KOPT-K1 (cell line): ENCODE measurements at regions not wholly inside any gene's neighbourhood (a gene's known extent, or its start where the extent isn't known, plus 50 kb on each side); places are given as distances from the start of the nearest gene placed in this dataset.
"Not testable (repeated sequence)": the region's sequence is repeated elsewhere in the genome, so short reads cannot be mapped to it uniquely, and the experiment has no call there.

ENCODE experiments used
- H3K27ac ChIP-seq: fragments of 200-600 bp; sonication (generic); 2 replicates; pipeline ENCODE4 v1.5.1; 2016; ENCODE audit warnings: antibody characterized with exemption, mild to moderate bottlenecking, low read depth, low read length; ENCODE audit not compliant: poor library complexity, severe bottlenecking
- H3K36me3 ChIP-seq: fragments of 200-600 bp; sonication (generic); 2 replicates; pipeline ENCODE4 v1.5.1; 2017; ENCODE audit warnings: antibody characterized with exemption, mild to moderate bottlenecking, low read length, moderate library complexity; ENCODE audit not compliant: insufficient read depth
- H3K9me3 ChIP-seq: fragments of 200-600 bp; sonication (generic); 2 replicates; pipeline ENCODE4 v1.5.1; 2017; ENCODE audit warnings: antibody characterized with exemption, low read length, mild to moderate bottlenecking; ENCODE audit not compliant: insufficient read depth, poor library complexity, severe bottlenecking

DNA sequence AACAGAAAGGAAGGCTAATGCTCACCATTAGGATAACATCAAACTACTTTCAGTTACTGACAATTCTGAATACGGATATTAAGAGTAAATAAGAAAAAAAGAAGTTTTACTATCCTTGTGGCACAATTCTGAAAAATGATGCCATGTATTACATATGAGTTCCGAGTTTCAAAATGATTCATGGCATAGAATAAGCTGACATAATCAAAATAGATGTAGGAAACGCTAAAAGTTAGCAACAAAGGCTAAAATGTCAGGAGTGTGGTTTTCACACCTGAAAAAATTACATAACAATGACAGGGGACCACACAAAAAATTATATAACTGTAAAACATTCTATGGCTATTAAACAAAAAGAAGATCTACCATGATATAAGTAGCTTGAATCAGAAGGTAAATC is 1131.9 kb downstream of the OTOL1 start:
- H3K9me3 ChIP-seq = no peaks in the 10 kb centered on the region
- no peaks in the 10 kb centered on the region for H3K36me3 ChIP-seq
- H3K27ac ChIP-seq = no peak overlapping the region

- Histone ChIP-seq H3K9me3 (no peaks in the 10 kb centered on the region), H3K27ac (no peak overlapping the region), H3K36me3 (no peaks in the 10 kb centered on the region)
Observed at GRCh38 chr3:162629372-162629771, 1132.8 kb downstream of the OTOL1 start.

DNA sequence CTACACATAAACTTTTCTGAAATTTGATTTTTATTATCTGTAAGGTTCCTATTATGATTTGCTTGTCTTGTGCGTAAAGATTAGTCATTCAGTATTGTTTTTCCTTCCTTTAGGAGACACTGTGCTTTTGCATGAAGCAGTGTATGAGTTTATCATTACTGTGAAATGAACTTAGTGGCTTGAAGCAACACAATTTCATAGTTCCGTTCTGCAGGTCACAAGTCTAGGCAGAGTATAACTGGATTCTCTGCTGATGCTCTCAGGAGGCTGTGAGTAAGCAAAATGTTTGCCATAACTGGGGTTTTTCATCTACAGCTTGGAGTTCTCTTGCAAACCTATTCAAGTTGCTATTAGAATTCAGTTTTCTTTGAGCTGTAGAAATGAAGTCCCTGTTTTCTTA is 1136.1 kb downstream of the OTOL1 start:
- no peak overlapping the region for H3K27ac ChIP-seq
- peaks cover 7% of the 10 kb centered on the region for H3K9me3 ChIP-seq
- H3K36me3 ChIP-seq = no peaks in the 10 kb centered on the region

GRCh38 chr3:162640208-162640607 is 1143.6 kb downstream of the OTOL1 start:
- H3K9me3 ChIP-seq, H3K27ac ChIP-seq, H3K36me3 ChIP-seq: not testable (repeated sequence)

GRCh38 chr3:162641317-162641716 is 1144.7 kb downstream of the OTOL1 start:
- H3K27ac ChIP-seq = no peak overlapping the region
- no peaks in the 10 kb centered on the region for H3K36me3 ChIP-seq
- peaks cover 11% of the 10 kb centered on the region for H3K9me3 ChIP-seq

DNA sequence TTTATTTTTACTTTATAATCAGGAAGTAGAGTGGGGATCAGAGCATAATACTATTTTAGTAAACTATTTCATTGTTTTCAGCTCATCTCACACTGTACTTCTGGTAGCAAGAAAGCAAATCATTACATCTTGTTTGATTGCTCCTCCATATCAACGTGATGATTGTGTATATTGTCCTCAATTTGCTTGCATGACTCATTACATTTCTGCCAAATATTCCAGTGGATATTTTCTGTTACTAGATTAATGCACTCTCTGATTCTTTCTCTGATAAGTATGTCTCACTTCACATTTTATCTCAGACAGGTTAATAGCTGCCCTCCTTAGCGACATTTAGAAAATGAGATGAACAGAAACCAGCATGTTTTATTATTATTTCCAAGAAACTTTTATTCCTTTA is 1145.3 kb downstream of the OTOL1 start:
- no peaks in the 10 kb centered on the region for H3K36me3 ChIP-seq
- H3K27ac ChIP-seq = no peak overlapping the region
- peaks cover 17% of the 10 kb centered on the region for H3K9me3 ChIP-seq

GRCh38 chr3:162643245-162643644 is 1146.6 kb downstream of the OTOL1 start:
- no peaks in the 10 kb centered on the region for H3K36me3 ChIP-seq
- peaks cover 21% of the 10 kb centered on the region for H3K9me3 ChIP-seq
- H3K27ac ChIP-seq = no peak overlapping the region

- Histone ChIP-seq H3K9me3 (peaks cover 25% of the 10 kb centered on the region), H3K27ac (no peak overlapping the region), H3K36me3 (no peaks in the 10 kb centered on the region)
Observed at GRCh38 chr3:162647321-162647720, 1150.7 kb downstream of the OTOL1 start.

GRCh38 chr3:162658003-162658402 is 1161.4 kb downstream of the OTOL1 start:
- no peak overlapping the region for H3K27ac ChIP-seq
- no peaks in the 10 kb centered on the region for H3K9me3 ChIP-seq
- H3K36me3 ChIP-seq = no peaks in the 10 kb centered on the region

DNA sequence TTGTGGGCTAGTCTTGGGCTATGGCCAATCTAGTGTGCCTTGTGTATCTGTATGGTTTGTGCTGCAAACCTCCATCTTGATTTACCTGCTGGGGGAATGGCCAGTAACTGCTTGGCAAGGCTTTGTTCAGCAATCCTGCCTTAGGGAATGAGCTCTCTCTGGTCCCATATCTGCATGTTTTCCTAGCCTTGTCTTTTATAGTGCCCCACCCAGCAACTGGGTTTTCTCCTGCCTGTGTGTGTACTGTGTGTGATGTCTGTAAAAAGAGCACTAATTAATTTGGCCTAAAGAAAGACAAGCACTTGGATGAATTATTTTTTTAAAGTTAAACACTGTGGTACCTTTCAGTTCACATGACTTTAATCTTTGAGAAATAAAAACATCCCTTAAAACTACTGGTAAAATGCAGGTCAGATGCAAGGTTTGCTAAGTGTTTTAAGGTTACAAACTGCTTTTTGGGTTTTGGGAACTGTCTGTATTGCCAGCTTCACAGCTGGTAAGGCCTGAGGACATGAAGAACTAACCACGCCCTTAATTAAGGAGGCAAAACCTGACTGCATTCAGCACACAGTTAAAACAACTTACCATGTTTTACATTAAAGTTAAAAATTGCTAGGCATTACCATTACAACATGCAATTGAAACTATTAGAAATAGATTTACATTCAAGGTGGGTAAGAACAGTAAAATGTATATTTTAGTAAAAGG is 1169.2 kb downstream of the OTOL1 start:
- no peak overlapping the region for H3K27ac ChIP-seq
- H3K36me3 ChIP-seq = no peaks in the 10 kb centered on the region
- no peaks in the 10 kb centered on the region for H3K9me3 ChIP-seq

GRCh38 chr3:162666835-162667234 is 1170.2 kb downstream of the OTOL1 start:
- H3K27ac ChIP-seq = no peak overlapping the region
- no peaks in the 10 kb centered on the region for H3K36me3 ChIP-seq
- H3K9me3 ChIP-seq = no peaks in the 10 kb centered on the region

GRCh38 chr3:162670181-162670580 is 1173.6 kb downstream of the OTOL1 start:
- no peaks in the 10 kb centered on the region for H3K9me3 ChIP-seq
- no peaks in the 10 kb centered on the region for H3K36me3 ChIP-seq
- no peak overlapping the region for H3K27ac ChIP-seq

DNA sequence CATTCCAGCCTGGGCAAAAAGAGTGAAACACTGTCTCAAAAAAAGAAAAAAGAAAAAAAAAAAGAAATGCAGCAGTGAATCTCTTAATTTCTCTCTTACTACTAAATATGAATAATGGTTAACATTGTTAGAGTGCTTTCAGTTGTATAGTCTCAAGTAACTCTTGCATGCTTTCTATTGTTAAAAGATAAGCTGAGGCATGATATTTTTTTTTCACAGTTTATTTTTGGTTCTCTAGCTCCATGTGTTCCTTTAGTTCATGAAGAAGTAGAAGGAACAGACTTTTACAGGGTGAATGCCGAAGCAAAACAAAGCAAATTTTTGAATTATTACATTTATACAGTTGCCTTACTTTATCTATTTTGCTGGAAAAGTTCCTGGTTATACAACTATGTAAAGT is 1180.9 kb downstream of the OTOL1 start:
- H3K9me3 ChIP-seq = no peaks in the 10 kb centered on the region
- H3K36me3 ChIP-seq = no peaks in the 10 kb centered on the region
- H3K27ac ChIP-seq = no peak overlapping the region

DNA sequence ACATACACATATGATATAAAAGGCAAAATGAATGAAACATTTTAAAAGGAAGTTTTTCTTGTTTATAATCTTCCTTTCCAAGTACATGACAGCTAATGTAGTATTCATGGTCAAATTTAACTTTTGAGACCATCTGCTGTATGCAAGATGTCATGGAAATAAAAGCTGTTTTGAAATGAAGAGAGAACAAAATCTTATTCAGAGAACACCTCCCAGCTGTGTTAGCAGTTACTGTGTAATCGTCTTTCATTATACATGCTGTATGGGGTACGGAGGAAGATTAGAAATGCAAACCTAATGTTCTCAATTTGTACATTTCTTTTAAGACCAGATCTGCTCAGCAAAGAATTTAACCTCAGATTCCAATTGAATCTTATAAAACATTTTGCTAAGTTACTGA is 1182.3 kb downstream of the OTOL1 start:
- Histone ChIP-seq H3K9me3 (no peaks in the 10 kb centered on the region), H3K36me3 (no peaks in the 10 kb centered on the region), H3K27ac (no peak overlapping the region)

DNA sequence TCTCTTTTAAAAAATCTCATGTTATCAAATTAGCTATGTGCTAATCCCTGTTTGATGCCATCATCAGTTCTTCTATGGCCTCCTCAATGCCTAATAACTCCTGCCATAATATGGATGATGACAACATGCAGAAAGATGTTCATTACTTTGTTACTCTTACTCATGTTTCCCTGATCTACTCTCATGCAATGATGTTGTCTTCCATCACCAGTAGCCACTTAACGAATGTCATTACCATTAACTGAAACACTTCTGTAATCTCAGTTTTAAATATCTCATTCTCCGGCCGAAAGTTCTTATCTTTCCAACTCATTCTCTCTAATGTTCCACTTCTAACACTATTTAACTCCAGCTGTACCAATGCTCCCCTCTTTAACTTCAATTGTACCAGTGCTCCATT is 1187.7 kb downstream of the OTOL1 start:
- no peak overlapping the region for H3K27ac ChIP-seq
- no peaks in the 10 kb centered on the region for H3K9me3 ChIP-seq
- H3K36me3 ChIP-seq = no peaks in the 10 kb centered on the region

DNA sequence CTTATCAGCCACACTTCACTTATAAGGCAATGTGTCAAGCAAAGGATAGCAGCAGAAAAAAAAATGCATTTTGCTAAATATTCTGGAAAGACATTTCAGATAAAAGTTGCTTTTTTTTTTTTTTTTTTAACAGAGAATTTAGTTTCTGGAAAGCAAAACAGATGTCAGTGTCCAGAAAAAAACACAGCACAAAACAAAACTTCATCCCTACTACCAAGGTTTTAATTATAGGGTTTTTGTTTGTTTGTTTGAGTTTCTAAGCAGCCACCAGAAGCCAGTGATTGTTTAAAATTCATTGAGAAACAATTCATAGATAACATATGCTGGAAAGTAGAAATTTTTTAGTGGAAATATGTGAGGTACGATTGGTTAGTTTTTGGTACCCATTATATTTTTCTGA is 1202.7 kb downstream of the OTOL1 start:
- Histone ChIP-seq H3K27ac (no peak overlapping the region), H3K9me3 (peaks cover 6% of the 10 kb centered on the region), H3K36me3 (no peaks in the 10 kb centered on the region)
